ENCODE measurements at regions not wholly inside any gene's neighbourhood (a gene's known extent, or its start where the extent isn't known, plus 50 kb on each side); places are given as distances from the start of the nearest gene placed in this dataset.

GRCh38 chr22:48717076-48717810, 1110.4 kb downstream of the BRD1 start:
- TF ChIP-seq EZH2 (IDR thresholded peaks at IDR 0.05) (no peak), POLR2AphosphoS5 (IDR thresholded peaks at IDR 0.05; ENCODE audit: borderline replicate concordance, low read depth, low read length) (no peak)
